OCI-LY3 (cell line): ENCODE measurements at regions not wholly inside any gene's neighbourhood (a gene's known extent, or its start where the extent isn't known, plus 50 kb on each side); places are given as distances from the start of the nearest gene placed in this dataset.
A peak's percentile ranks its signal among the peaks of the same experiment; 100 is the strongest.

Experiments
- H2AFZ ChIP-seq: fragments of 200-600, 300-600 bp; shearing (Covaris generic); 2 replicates; pipeline ENCODE4 v1.6.0; 2014; ENCODE audit warnings: antibody characterized with exemption, low read depth, low read length
- H3K27ac ChIP-seq: fragments of 200-600, 300-600 bp; sonication (generic); 2 replicates; pipeline ENCODE4 v1.5.1; 2014; ENCODE audit warnings: mild to moderate bottlenecking, low read length, moderate library complexity, mixed read lengths
- H3K27me3 ChIP-seq: fragments of 200-600, 300-600 bp; sonication (generic); 2 replicates; pipeline ENCODE4 v1.6.1; 2014; ENCODE audit warnings: low read depth, low read length, mixed read lengths
- H3K36me3 ChIP-seq: fragments of 200-600, 300-600 bp; sonication (generic); replicated peaks from 2 replicates; pipeline ENCODE3; 2014; ENCODE audit warnings: low read depth, low read length, mixed read lengths
- H3K4me1 ChIP-seq: fragments of 300-600, 200-600 bp; sonication (generic); 2 replicates; pipeline ENCODE4 v1.6.1; 2014; ENCODE audit warnings: low read length, mixed read lengths
- H3K4me2 ChIP-seq: fragments of 200-600, 300-600 bp; sonication (generic); 2 replicates; pipeline ENCODE4 v1.6.1; 2014; ENCODE audit warnings: low read length, mixed read lengths
- H3K4me3 ChIP-seq: fragments of 300-600, 200-600 bp; sonication (generic); 2 replicates; pipeline ENCODE4 v1.5.1; 2014; ENCODE audit warnings: antibody characterized with exemption, mild to moderate bottlenecking, low read length, moderate library complexity
- H3K79me2 ChIP-seq: fragments of 300-600, 200-600 bp; shearing (Covaris generic); 2 replicates; pipeline ENCODE4 v1.6.1; 2014; ENCODE audit warnings: mild to moderate bottlenecking, low read length, mixed read lengths
- H3K9ac ChIP-seq: fragments of 300-600, 200-600 bp; shearing (Covaris generic); 2 replicates; pipeline ENCODE4 v1.6.0; 2014; ENCODE audit warnings: mild to moderate bottlenecking, low read length, moderate library complexity
- H3K9me3 ChIP-seq: fragments of 200-600, 300-600 bp; shearing (Covaris generic); 2 replicates; pipeline ENCODE4 v1.6.1; 2014; ENCODE audit warnings: low read length, mixed read lengths; ENCODE audit not compliant: insufficient read depth
- H4K20me1 ChIP-seq: fragments of 200-600, 300-600 bp; sonication (generic); 2 replicates; pipeline ENCODE4 v1.6.1; 2016; ENCODE audit warnings: low read length, mixed read lengths; ENCODE audit not compliant: insufficient read depth
- EZH2phosphoT487 ChIP-seq: fragments of 200-600 bp; shearing (Covaris generic); IDR thresholded peaks from 2 replicates; pipeline ENCODE4 v1.6.1; 2018; ENCODE audit warnings: antibody characterized with exemption, mixed run types, low read depth
- TF ChIP-seq, protein P1 (sequence below): fragments of 200-600, 300-600 bp; sonication (generic); IDR thresholded peaks from 2 replicates; pipeline ENCODE4 v1.5.1; 2014; ENCODE audit warnings: antibody characterized with exemption, low read length, low read depth

- no peaks in the 10 kb centered on the region for H3K79me2 ChIP-seq
- H3K4me1 ChIP-seq, result peaks cover 42% of the 10 kb centered on the region
- H3K9me3 ChIP-seq, result no peaks in the 10 kb centered on the region
- no peak overlapping the region for H2AFZ ChIP-seq
- TF ChIP-seq, protein P1, sequence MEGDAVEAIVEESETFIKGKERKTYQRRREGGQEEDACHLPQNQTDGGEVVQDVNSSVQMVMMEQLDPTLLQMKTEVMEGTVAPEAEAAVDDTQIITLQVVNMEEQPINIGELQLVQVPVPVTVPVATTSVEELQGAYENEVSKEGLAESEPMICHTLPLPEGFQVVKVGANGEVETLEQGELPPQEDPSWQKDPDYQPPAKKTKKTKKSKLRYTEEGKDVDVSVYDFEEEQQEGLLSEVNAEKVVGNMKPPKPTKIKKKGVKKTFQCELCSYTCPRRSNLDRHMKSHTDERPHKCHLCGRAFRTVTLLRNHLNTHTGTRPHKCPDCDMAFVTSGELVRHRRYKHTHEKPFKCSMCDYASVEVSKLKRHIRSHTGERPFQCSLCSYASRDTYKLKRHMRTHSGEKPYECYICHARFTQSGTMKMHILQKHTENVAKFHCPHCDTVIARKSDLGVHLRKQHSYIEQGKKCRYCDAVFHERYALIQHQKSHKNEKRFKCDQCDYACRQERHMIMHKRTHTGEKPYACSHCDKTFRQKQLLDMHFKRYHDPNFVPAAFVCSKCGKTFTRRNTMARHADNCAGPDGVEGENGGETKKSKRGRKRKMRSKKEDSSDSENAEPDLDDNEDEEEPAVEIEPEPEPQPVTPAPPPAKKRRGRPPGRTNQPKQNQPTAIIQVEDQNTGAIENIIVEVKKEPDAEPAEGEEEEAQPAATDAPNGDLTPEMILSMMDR, result no peak
- no peak for TF ChIP-seq EZH2phosphoT487
- no peak overlapping the region for H3K27ac ChIP-seq
- no peak overlapping the region for H3K9ac ChIP-seq
- H3K36me3 ChIP-seq, result no peaks in the 10 kb centered on the region
- H3K4me2 ChIP-seq, result peak overlapping the region; percentile 49
- no peak overlapping the region for H3K4me3 ChIP-seq
- no peaks in the 10 kb centered on the region for H4K20me1 ChIP-seq
- H3K27me3 ChIP-seq, result peaks cover 34% of the 10 kb centered on the region
These were observed 109.9 kb upstream of the JAZF1 start for GRCh38 chr7:28290496-28290895.

DNA sequence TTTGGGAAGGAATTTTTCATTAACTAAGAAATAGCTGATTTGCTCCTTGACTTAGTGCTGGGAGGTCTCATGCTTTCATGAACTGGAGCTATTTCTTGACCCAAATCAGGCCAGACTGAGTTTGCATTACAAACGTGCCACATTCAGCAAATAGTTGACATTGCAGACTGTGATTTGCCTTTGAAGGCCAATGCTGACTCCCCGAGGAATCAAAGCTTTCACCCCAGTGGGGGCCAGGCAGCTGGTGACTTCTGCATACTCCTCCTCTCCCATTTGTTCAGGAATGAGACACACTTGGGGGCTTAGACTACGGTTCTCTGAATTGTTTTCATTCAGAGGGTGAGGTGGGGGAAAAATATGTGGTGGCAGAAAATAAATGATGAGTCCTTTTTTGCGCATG lies 111.0 kb upstream of the JAZF1 start:
- H3K9me3 ChIP-seq, result no peaks in the 10 kb centered on the region
- no peaks in the 10 kb centered on the region for H4K20me1 ChIP-seq
- TF ChIP-seq, protein P1, result no peak
- TF ChIP-seq EZH2phosphoT487, result no peak
- peak overlapping the region; percentile 74; the same call in 1 of the 2 replicates for H3K27ac ChIP-seq
- H3K4me1 ChIP-seq, result peaks cover 42% of the 10 kb centered on the region
- H3K4me3 ChIP-seq, result no peak overlapping the region
- peaks cover 42% of the 10 kb centered on the region for H3K27me3 ChIP-seq
- peak overlapping the region; percentile 71 for H3K4me2 ChIP-seq
- no peak overlapping the region for H2AFZ ChIP-seq
- H3K36me3 ChIP-seq, result no peaks in the 10 kb centered on the region
- no peaks in the 10 kb centered on the region for H3K79me2 ChIP-seq
- no peak overlapping the region for H3K9ac ChIP-seq

- H4K20me1 ChIP-seq, result no peaks in the 10 kb centered on the region
- no peaks in the 10 kb centered on the region for H3K36me3 ChIP-seq
- no peaks in the 10 kb centered on the region for H3K79me2 ChIP-seq
- no peaks in the 10 kb centered on the region for H3K9me3 ChIP-seq
- H3K4me1 ChIP-seq, result peaks cover 55% of the 10 kb centered on the region
- H3K27me3 ChIP-seq, result peaks cover 42% of the 10 kb centered on the region
- TF ChIP-seq, protein P1, result no peak
- TF ChIP-seq EZH2phosphoT487, result no peak
- peak overlapping the region; percentile 71 for H3K4me2 ChIP-seq
- peak overlapping the region; percentile 44 for H3K4me3 ChIP-seq
- H3K9ac ChIP-seq, result no peak overlapping the region
- no peak overlapping the region for H2AFZ ChIP-seq
- H3K27ac ChIP-seq, result peak overlapping the region; percentile 74
These were observed 112.4 kb upstream of the JAZF1 start for GRCh38 chr7:28292834-28293526.

DNA sequence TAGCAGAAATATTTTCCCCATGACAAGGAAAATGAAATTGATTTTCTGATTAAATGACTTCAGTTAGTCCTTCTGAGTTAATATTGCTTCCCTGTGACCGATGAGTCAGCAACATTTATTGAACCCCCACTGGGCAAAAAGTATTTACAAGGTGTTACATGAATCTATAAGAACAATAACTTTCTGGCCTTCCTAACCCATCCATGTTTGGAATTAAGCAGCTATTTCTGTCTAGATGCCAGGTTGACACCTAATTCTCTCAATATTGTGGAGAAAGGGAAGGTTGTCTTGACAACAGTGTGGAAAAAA lies 112.9 kb upstream of the JAZF1 start:
- no peaks in the 10 kb centered on the region for H3K9me3 ChIP-seq
- H4K20me1 ChIP-seq, result no peaks in the 10 kb centered on the region
- H2AFZ ChIP-seq, result no peak overlapping the region
- no peak overlapping the region for H3K4me2 ChIP-seq
- no peaks in the 10 kb centered on the region for H3K79me2 ChIP-seq
- no peak overlapping the region for H3K4me3 ChIP-seq
- no peak overlapping the region for H3K27ac ChIP-seq
- H3K27me3 ChIP-seq, result peaks cover 40% of the 10 kb centered on the region
- peaks cover 60% of the 10 kb centered on the region for H3K4me1 ChIP-seq
- no peaks in the 10 kb centered on the region for H3K36me3 ChIP-seq
- no peak for TF ChIP-seq EZH2phosphoT487
- TF ChIP-seq, protein P1, result no peak
- no peak overlapping the region for H3K9ac ChIP-seq
